ENCODE measurements at regions not wholly inside any gene's neighbourhood (a gene's known extent, or its start where the extent isn't known, plus 50 kb on each side); places are given as distances from the start of the nearest gene placed in this dataset.

DNA sequence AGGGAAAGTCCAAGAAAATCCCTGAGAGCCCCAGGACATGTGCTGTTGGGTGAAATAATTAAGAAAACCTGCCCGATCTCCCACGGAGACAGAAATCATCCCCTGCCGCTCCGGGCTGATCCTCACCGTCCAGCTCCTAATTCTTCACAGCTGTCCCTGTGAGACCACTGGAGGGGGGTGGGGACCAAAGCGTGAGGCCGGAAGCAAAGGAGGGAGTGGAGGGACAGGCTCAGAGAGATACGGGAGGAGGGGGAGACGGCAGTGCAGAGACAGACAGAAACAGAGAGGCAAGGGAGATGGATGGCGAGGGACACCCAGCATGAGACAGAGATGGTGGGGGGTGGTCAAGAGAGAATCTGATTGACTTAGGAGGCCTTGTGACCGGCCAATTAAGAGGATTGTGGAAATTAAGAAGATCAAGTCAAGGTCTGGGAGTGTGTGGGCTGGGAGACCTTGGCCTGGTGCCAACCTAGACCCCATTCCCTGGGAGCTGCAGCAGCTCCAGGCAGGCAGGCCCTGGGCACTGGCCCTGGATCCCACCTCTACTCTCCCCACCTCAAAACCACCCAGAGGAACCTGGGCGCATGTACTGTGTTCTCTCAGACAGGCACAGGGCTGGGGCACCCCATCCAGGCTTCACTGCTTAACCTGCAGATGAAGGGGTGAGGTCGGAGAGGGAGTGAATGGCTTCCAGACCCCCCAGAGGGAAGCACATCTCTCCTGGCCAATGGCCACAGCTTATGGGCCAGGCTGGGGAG is 113.2 kb upstream of the ALDH1A3 start:
- TF ChIP-seq EZH2phosphoT487 (IDR thresholded peaks at IDR 0.05; ENCODE audit: borderline replicate concordance) (no peak), CTCF (conservative IDR thresholded peaks at IDR 0.05; ENCODE audit: low read length) (no peak)
- Histone ChIP-seq H3K4me1 (ENCODE audit: insufficient read depth, low read length, poor library complexity, severe bottlenecking) (no peaks in the 10 kb centered on the region), H3K4me3 (ENCODE audit: low read length, poor library complexity, severe bottlenecking) (no peak overlapping the region), H3K27me3 (ENCODE audit: insufficient read depth, low read length, poor library complexity, severe bottlenecking) (no peaks in the 10 kb centered on the region), H3F3A (ENCODE audit: low read depth) (no peaks in the 10 kb centered on the region), H3K9me2 (replicated peaks; ENCODE audit: low read depth, low read length) (no peaks in the 10 kb centered on the region), H3K79me2 (ENCODE audit: insufficient read depth, low read length) (no peaks in the 10 kb centered on the region), H3K9ac (ENCODE audit: low read depth, low read length, poor library complexity, severe bottlenecking) (no peak overlapping the region), H2AFZ (ENCODE audit: low read length) (no peak overlapping the region), H3K9me3 (ENCODE audit: insufficient read depth, low read depth, low read length) (no peaks in the 10 kb centered on the region), H3K36me3 (ENCODE audit: insufficient read depth, low read length) (no peaks in the 10 kb centered on the region), H3K4me2 (ENCODE audit: low read depth, low read length, poor library complexity, severe bottlenecking) (no peak overlapping the region), H4K20me1 (ENCODE audit: insufficient read depth, low read length, poor library complexity, severe bottlenecking) (no peaks in the 10 kb centered on the region)

GRCh38 chr15:100767001-100767825 is 112.4 kb upstream of the ALDH1A3 start:
- Histone ChIP-seq H3K27me3 (ENCODE audit: insufficient read depth, low read length, poor library complexity, severe bottlenecking) (no peaks in the 10 kb centered on the region), H3K79me2 (ENCODE audit: insufficient read depth, low read length) (no peaks in the 10 kb centered on the region), H3K36me3 (ENCODE audit: insufficient read depth, low read length) (no peaks in the 10 kb centered on the region), H3K4me3 (ENCODE audit: low read length, poor library complexity, severe bottlenecking) (no peak overlapping the region), H3K4me2 (ENCODE audit: low read depth, low read length, poor library complexity, severe bottlenecking) (no peak overlapping the region), H3K4me1 (ENCODE audit: insufficient read depth, low read length, poor library complexity, severe bottlenecking) (no peaks in the 10 kb centered on the region), H4K20me1 (ENCODE audit: insufficient read depth, low read length, poor library complexity, severe bottlenecking) (no peaks in the 10 kb centered on the region), H3K9ac (ENCODE audit: low read depth, low read length, poor library complexity, severe bottlenecking) (no peak overlapping the region), H3K9me2 (replicated peaks; ENCODE audit: low read depth, low read length) (no peaks in the 10 kb centered on the region), H3K9me3 (ENCODE audit: insufficient read depth, low read depth, low read length) (no peaks in the 10 kb centered on the region), H3F3A (ENCODE audit: low read depth) (no peaks in the 10 kb centered on the region), H2AFZ (ENCODE audit: low read length) (no peak overlapping the region)
- TF ChIP-seq CTCF (conservative IDR thresholded peaks at IDR 0.05; ENCODE audit: low read length) (no peak), EZH2phosphoT487 (IDR thresholded peaks at IDR 0.05; ENCODE audit: borderline replicate concordance) (no peak)

- no peaks in the 10 kb centered on the region for H3K9me2 ChIP-seq (replicated peaks; ENCODE audit: low read depth, low read length)
- H3K4me2 ChIP-seq (ENCODE audit: low read depth, low read length, poor library complexity, severe bottlenecking), result no peak overlapping the region
- no peaks in the 10 kb centered on the region for H3K36me3 ChIP-seq (ENCODE audit: insufficient read depth, low read length)
- H3K4me3 ChIP-seq (ENCODE audit: low read length, poor library complexity, severe bottlenecking), result no peak overlapping the region
- H3K9ac ChIP-seq (ENCODE audit: low read depth, low read length, poor library complexity, severe bottlenecking), result no peak overlapping the region
- H2AFZ ChIP-seq (ENCODE audit: low read length), result no peak overlapping the region
- TF ChIP-seq EZH2phosphoT487 (IDR thresholded peaks at IDR 0.05; ENCODE audit: borderline replicate concordance) (no peak), CTCF (conservative IDR thresholded peaks at IDR 0.05; ENCODE audit: low read length) (no peak)
- no peaks in the 10 kb centered on the region for H3K4me1 ChIP-seq (ENCODE audit: insufficient read depth, low read length, poor library complexity, severe bottlenecking)
- no peaks in the 10 kb centered on the region for H3K27me3 ChIP-seq (ENCODE audit: insufficient read depth, low read length, poor library complexity, severe bottlenecking)
- H3K9me3 ChIP-seq (ENCODE audit: insufficient read depth, low read depth, low read length), result no peaks in the 10 kb centered on the region
- H3F3A ChIP-seq (ENCODE audit: low read depth), result no peaks in the 10 kb centered on the region
- no peaks in the 10 kb centered on the region for H4K20me1 ChIP-seq (ENCODE audit: insufficient read depth, low read length, poor library complexity, severe bottlenecking)
- H3K79me2 ChIP-seq (ENCODE audit: insufficient read depth, low read length), result no peaks in the 10 kb centered on the region
Measured at GRCh38 chr15:100768501-100768931, 111.1 kb upstream of the ALDH1A3 start.
